A549 (cell line): ENCODE measurements at regions not wholly inside any gene's neighbourhood (a gene's known extent, or its start where the extent isn't known, plus 50 kb on each side); places are given as distances from the start of the nearest gene placed in this dataset.
A peak's percentile ranks its signal among the peaks of the same experiment; 100 is the strongest.

ENCODE experiments used
- ATAC-seq, 2 experiments: fragments of 200-7000 bp in 1 of 2; fragments of >200 bp in 1 of 2; cut with Nextera tagmentation in 1 of 2; cut with Tn5 transposase in 1 of 2; 3 replicates each; pipeline versions ENCODE4 v1.8.0 to v1.9.1; 2018 to 2020; ENCODE audit warnings: mild to moderate bottlenecking in 1 of 2, moderate library complexity in 1 of 2
- CTCF ChIA-PET: fragments of 300-600 bp; sonication (Branson Sonifier 250); formaldehyde crosslinking; extraction: SDS; loops from one replicate; lab custom pipeline; 2021; ENCODE audit warnings: antibody characterized with exemption, inconsistent platforms; lab: Yijun Ruan, JAX
- POLR2A ChIA-PET: fragments of 350-600 bp; formaldehyde crosslinking; extraction: SDS; loops from one replicate; lab custom pipeline; 2021; ENCODE audit warnings: antibody characterized with exemption, inconsistent platforms; lab: Yijun Ruan, JAX
- DNase-seq, 2 experiments: peaks; one replicate each; pipeline versions ENCODE4 v3.0.0 to v3.0.0-alpha.2; 2011 to 2016; ENCODE audit warnings: low read depth in 1 of 2, low spot score in 1 of 2
- FAIRE-seq: peaks from 2 replicates; lab custom pipeline; 2011; peaks lifted over from hg19 to GRCh38; lab: Jason Lieb, UNC
- H3K27ac ChIP-seq, 2 experiments: fragments of >200 bp; sonication (Bioruptor Twin); formaldehyde crosslinking; 3 replicates each; pipeline ENCODE4 v1.5.1; 2016 to 2017
- H3K4me1 ChIP-seq: fragments of >200 bp; sonication (Bioruptor Twin); formaldehyde crosslinking; 3 replicates; pipeline ENCODE4 v1.6.1; 2016
- H3K4me2 ChIP-seq: fragments of >200 bp; sonication (Bioruptor Twin); formaldehyde crosslinking; 3 replicates; pipeline ENCODE4 v1.6.1; 2016
- H3K4me3 ChIP-seq: fragments of >200 bp; sonication (Bioruptor Twin); formaldehyde crosslinking; 3 replicates; pipeline ENCODE4 v1.5.1; 2016
- H3K9me3 ChIP-seq: fragments of >200 bp; sonication (Bioruptor Twin); formaldehyde crosslinking; 3 replicates; pipeline ENCODE4 v1.6.1; 2016
- CBX2 ChIP-seq: fragments of 200-600 bp; sonication (generic); IDR thresholded peaks from 2 replicates; pipeline ENCODE4 v1.6.1; 2016; ENCODE audit warnings: low read depth, mild to moderate bottlenecking, borderline replicate concordance
- CEBPB ChIP-seq, 2 experiments: fragments of >200 bp in 1 of 2; sonication (Bioruptor Twin) in 1 of 2; formaldehyde crosslinking in 1 of 2; IDR thresholded peaks; 2 replicates each; pipeline ENCODE4 v1.6.1; 2012 to 2016
- CHD2 ChIP-seq: fragments of 150-350 bp; IDR thresholded peaks from 2 replicates; pipeline ENCODE4 v1.6.1; 2014; ENCODE audit warnings: low read length; ENCODE audit not compliant: partially characterized antibody
- CTCF ChIP-seq: fragments of >200 bp; sonication (Bioruptor Twin); formaldehyde crosslinking; IDR thresholded peaks from 3 replicates; pipeline ENCODE4 v1.5.1; 2016
- EHMT2 ChIP-seq: fragments of 200-600 bp; sonication (generic); IDR thresholded peaks from 2 replicates; pipeline ENCODE4 v1.6.1; 2016; ENCODE audit warnings: antibody characterized with exemption, low read depth, mild to moderate bottlenecking, moderate library complexity
- EP300 ChIP-seq, 2 experiments: fragments of >200 bp; sonication (Bioruptor Twin); formaldehyde crosslinking; IDR thresholded peaks; 2 replicates in 1 of 2; 3 replicates in 1 of 2; pipeline ENCODE4 v1.6.1; 2016 to 2017
- FOSL2 ChIP-seq, 2 experiments: fragments of 450-650 bp in 1 of 2; fragments of >200 bp in 1 of 2; sonication (Bioruptor Twin) in 1 of 2; formaldehyde crosslinking; IDR thresholded peaks; 2 replicates each; pipeline versions ENCODE4 v1.5.0 to v1.6.1; 2016 to 2020; ENCODE audit warnings: mild to moderate bottlenecking in 1 of 2, moderate library complexity in 1 of 2
- GATA3 ChIP-seq: IDR thresholded peaks from 2 replicates; pipeline ENCODE4 v1.6.1; 2012; ENCODE audit warnings: borderline replicate concordance
- HOXB5 ChIP-seq: fragments of 250-450 bp; sonication (Bioruptor Pico); IDR thresholded peaks from 2 replicates; pipeline ENCODE4 v1.5.0; 2020; ENCODE audit warnings: mild to moderate bottlenecking, moderate library complexity
- JUN ChIP-seq, 2 experiments: fragments of >200 bp; sonication (Bioruptor Twin); formaldehyde crosslinking; IDR thresholded peaks; 2 replicates in 1 of 2; 3 replicates in 1 of 2; pipeline ENCODE4 v1.6.1; 2016 to 2017
- MAZ ChIP-seq: fragments of 150-350 bp; IDR thresholded peaks from 2 replicates; pipeline ENCODE4 v1.6.1; 2014; ENCODE audit warnings: antibody characterized with exemption, low read depth, low read length, borderline replicate concordance
- NPAS2 ChIP-seq: fragments of 250-450 bp; sonication (Bioruptor Pico); IDR thresholded peaks from 2 replicates; pipeline ENCODE4 v1.8.0; 2022; ENCODE audit warnings: mild to moderate bottlenecking, moderate library complexity, borderline replicate concordance
- PHF8 ChIP-seq: fragments of 200-600 bp; sonication (generic); IDR thresholded peaks from 2 replicates; pipeline ENCODE4 v1.6.1; 2016; ENCODE audit warnings: low read depth, mild to moderate bottlenecking, antibody characterized with exemption, moderate library complexity, borderline replicate concordance
- POLR2AphosphoS2 ChIP-seq: conservative IDR thresholded peaks from 2 replicates; pipeline ENCODE4 v1.6.1; 2012; ENCODE audit warnings: low read length, improper control_type of control experiment, inconsistent platforms
- RAD21 ChIP-seq, 2 experiments: fragments of >200 bp in 1 of 2; sonication (Bioruptor Twin) in 1 of 2; formaldehyde crosslinking in 1 of 2; IDR thresholded peaks in 1 of 2; conservative IDR thresholded peaks in 1 of 2; 2 replicates in 1 of 2; 3 replicates in 1 of 2; pipeline ENCODE4 v1.6.1; 2012 to 2018; ENCODE audit warnings: inconsistent platforms in 1 of 2
- SMC3 ChIP-seq: fragments of >200 bp; sonication (Bioruptor Twin); formaldehyde crosslinking; IDR thresholded peaks from 3 replicates; pipeline ENCODE4 v1.6.1; 2018; ENCODE audit warnings: inconsistent platforms
- TFCP2L1 ChIP-seq: fragments of 250-450 bp; sonication (Bioruptor Pico); IDR thresholded peaks from 2 replicates; pipeline ENCODE4 v1.5.0; 2021; ENCODE audit warnings: mild to moderate bottlenecking
- TP53 ChIP-seq: fragments of 250-450 bp; sonication (Bioruptor Pico); IDR thresholded peaks from 2 replicates; pipeline ENCODE4 v1.5.0; 2021; ENCODE audit warnings: mild to moderate bottlenecking, moderate library complexity
- ZFP36 ChIP-seq: fragments of 450-650 bp; IDR thresholded peaks from 2 replicates; pipeline ENCODE4 v1.6.1; 2014; ENCODE audit warnings: borderline replicate concordance; ENCODE audit not compliant: partially characterized antibody
- WGBS: methylation state at CpG from one replicate; pipeline ENCODE4 v1.1.6; 2017; ENCODE audit errors: missing lambda C conversion rate; 5-methylcytosine and 5-hydroxymethylcytosine counted together
- TF ChIP-seq, protein P1 (sequence below): fragments of 450-650 bp; IDR thresholded peaks from 2 replicates; pipeline ENCODE4 v1.6.1; 2014; ENCODE audit warnings: antibody characterized with exemption
- TF ChIP-seq, protein P2 (sequence below): fragments of 250-450 bp; sonication (Bioruptor Pico); IDR thresholded peaks from 2 replicates; pipeline ENCODE4 v1.5.0; 2021; ENCODE audit warnings: mild to moderate bottlenecking, moderate library complexity, borderline replicate concordance

- no peak for DNase-seq
- Histone ChIP-seq H3K4me2 (no peak overlapping the region), H3K4me1 (no peaks in the 10 kb centered on the region), H3K4me3 (no peak overlapping the region), H3K27ac (no peak overlapping the region), H3K9me3 (no peaks in the 10 kb centered on the region)
- TF ChIP-seq TP53 (CRISPR knock-in tag): no peak
- no peak for TF ChIP-seq CEBPB (IDR thresholded peaks at IDR 0.05)
- no peak for TF ChIP-seq EP300 (IDR thresholded peaks at IDR 0.05)
- TF ChIP-seq FOSL2 (IDR thresholded peaks at IDR 0.05): no peak
- no peak for TF ChIP-seq FOSL2 (CRISPR knock-in tag; IDR thresholded peaks at IDR 0.05)
- no peak for TF ChIP-seq PHF8
- TF ChIP-seq POLR2AphosphoS2: no peak
- no peak for TF ChIP-seq ZFP36
- TF ChIP-seq NPAS2 (CRISPR knock-in tag): no peak
- TF ChIP-seq MAZ: no peak
- TF ChIP-seq CBX2: no peak
- TF ChIP-seq GATA3: no peak
- TF ChIP-seq TFCP2L1 (CRISPR knock-in tag): no peak
- TF ChIP-seq JUN (IDR thresholded peaks at IDR 0.05): no peak
- no peak for TF ChIP-seq HOXB5
- TF ChIP-seq, protein P1, sequence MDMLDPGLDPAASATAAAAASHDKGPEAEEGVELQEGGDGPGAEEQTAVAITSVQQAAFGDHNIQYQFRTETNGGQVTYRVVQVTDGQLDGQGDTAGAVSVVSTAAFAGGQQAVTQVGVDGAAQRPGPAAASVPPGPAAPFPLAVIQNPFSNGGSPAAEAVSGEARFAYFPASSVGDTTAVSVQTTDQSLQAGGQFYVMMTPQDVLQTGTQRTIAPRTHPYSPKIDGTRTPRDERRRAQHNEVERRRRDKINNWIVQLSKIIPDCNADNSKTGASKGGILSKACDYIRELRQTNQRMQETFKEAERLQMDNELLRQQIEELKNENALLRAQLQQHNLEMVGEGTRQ: no peak
- no peak for TF ChIP-seq EHMT2
- no peak for TF ChIP-seq CHD2
- TF ChIP-seq, protein P2, sequence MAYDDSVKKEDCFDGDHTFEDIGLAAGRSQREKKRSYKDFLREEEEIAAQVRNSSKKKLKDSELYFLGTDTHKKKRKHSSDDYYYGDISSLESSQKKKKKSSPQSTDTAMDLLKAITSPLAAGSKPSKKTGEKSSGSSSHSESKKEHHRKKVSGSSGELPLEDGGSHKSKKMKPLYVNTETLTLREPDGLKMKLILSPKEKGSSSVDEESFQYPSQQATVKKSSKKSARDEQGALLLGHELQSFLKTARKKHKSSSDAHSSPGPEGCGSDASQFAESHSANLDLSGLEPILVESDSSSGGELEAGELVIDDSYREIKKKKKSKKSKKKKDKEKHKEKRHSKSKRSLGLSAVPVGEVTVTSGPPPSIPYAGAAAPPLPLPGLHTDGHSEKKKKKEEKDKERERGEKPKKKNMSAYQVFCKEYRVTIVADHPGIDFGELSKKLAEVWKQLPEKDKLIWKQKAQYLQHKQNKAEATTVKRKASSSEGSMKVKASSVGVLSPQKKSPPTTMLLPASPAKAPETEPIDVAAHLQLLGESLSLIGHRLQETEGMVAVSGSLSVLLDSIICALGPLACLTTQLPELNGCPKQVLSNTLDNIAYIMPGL (CRISPR knock-in tag): no peak
- POLR2A ChIA-PET: no interaction called here
- no peak for FAIRE-seq
- CTCF ChIA-PET: no interaction called here
- ATAC-seq: no peak
- WGBS: 7% methylated on average over 1 of the region's 1 CpG
Observed at GRCh38 chr15:95848126-95848525, 482.4 kb upstream of the NR2F2 start.

DNA sequence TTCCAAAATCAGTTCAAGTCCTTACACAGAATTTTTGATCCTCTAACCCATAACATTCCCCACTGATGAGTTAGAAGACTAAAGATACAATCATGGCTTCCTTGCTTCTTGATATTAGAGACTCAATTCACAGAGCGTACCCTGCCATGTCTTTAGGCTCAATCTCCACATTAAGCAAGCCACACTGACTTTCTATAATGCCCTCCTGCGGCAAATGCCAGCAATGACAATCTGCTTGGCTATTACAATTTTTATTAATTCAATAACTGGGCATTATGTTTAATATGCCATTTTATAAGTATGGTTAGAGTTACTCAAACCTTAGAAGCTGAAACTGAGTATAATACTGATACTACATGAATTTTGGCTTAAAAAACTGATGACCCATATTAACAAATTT lies 479.7 kb upstream of the NR2F2 start:
- TF ChIP-seq RAD21 (conservative IDR thresholded peaks at IDR 0.05 in 1 of 2, IDR thresholded peaks at IDR 0.05 in 1 of 2) (peak in 1 of 2 experiments; percentile 45; a peak in 2 of 5 replicates), GATA3 (no peak), CTCF (peak; percentile 30), SMC3 (peak; percentile 35; the same call in 2 of the 3 replicates)
- 58% methylated on average over 2 of the region's 2 CpGs for WGBS
- ChIA-PET CTCF (no interaction called here), POLR2A (no interaction called here)
- no peak; a peak in 1 of 6 replicates for ATAC-seq
- Histone ChIP-seq H3K27ac (no peak overlapping the region), H3K4me2 (no peak overlapping the region), H3K4me1 (no peaks in the 10 kb centered on the region), H3K4me3 (no peak overlapping the region), H3K9me3 (no peaks in the 10 kb centered on the region)
- FAIRE-seq: no peak
- DNase-seq: peak in 1 of 2 experiments; percentile 23
